ENCODE measurements at regions not wholly inside any gene's neighbourhood (a gene's known extent, or its start where the extent isn't known, plus 50 kb on each side); places are given as distances from the start of the nearest gene placed in this dataset.

DNA sequence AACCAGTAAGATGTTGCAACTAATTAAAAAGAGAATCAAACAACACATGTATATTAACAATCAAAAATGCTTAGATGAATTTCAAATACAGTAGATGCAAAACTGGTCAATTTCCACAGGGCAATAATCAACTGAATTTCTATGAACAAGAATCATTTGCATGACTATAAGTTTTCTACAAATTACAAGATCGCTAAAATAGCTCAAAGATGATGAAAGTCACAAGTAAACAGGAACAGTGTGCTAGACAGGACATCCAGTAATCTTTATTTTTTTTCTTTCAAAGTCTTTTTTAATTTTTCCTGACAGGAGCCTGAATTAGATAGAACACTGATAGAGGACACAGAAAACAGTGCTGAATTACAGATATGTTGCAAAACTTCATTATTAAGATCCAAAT is 608.2 kb upstream of the DAB2 start:
- in situ Hi-C loops (cut with HindIII; ENCODE audit: low sequenced_read_pairs), result no loop called here
- no peak for DNase-seq (ENCODE audit: low read depth)
- TF ChIP-seq, protein P1, sequence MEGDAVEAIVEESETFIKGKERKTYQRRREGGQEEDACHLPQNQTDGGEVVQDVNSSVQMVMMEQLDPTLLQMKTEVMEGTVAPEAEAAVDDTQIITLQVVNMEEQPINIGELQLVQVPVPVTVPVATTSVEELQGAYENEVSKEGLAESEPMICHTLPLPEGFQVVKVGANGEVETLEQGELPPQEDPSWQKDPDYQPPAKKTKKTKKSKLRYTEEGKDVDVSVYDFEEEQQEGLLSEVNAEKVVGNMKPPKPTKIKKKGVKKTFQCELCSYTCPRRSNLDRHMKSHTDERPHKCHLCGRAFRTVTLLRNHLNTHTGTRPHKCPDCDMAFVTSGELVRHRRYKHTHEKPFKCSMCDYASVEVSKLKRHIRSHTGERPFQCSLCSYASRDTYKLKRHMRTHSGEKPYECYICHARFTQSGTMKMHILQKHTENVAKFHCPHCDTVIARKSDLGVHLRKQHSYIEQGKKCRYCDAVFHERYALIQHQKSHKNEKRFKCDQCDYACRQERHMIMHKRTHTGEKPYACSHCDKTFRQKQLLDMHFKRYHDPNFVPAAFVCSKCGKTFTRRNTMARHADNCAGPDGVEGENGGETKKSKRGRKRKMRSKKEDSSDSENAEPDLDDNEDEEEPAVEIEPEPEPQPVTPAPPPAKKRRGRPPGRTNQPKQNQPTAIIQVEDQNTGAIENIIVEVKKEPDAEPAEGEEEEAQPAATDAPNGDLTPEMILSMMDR (IDR thresholded peaks at IDR 0.05; ENCODE audit: low read depth, low read length, missing control alignments), result no peak
- no peak overlapping the region for H3K4me3 ChIP-seq (ENCODE audit: low read depth, low read length)

DNA sequence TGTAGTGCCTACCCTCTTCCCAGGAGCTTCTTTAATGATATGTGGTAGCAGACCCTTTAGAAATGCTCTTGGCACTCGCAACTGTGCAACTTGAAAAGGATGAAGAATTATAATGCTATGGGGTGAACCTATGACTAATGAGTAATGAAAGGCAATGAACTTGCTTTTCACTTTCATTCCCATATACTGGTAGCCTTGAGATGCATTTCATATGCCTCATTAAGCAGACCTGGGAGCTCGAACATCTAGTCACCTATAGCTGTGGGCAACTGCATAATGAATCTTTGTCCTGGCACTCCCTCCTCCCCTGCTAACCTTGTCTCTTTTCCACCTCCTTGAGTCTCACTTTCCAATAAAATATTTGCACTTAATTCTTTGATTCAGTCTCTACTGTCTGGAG is 605.9 kb upstream of the DAB2 start:
- DNase-seq (ENCODE audit: low read depth), result no peak
- in situ Hi-C loops (cut with HindIII; ENCODE audit: low sequenced_read_pairs), result no loop called here

DNA sequence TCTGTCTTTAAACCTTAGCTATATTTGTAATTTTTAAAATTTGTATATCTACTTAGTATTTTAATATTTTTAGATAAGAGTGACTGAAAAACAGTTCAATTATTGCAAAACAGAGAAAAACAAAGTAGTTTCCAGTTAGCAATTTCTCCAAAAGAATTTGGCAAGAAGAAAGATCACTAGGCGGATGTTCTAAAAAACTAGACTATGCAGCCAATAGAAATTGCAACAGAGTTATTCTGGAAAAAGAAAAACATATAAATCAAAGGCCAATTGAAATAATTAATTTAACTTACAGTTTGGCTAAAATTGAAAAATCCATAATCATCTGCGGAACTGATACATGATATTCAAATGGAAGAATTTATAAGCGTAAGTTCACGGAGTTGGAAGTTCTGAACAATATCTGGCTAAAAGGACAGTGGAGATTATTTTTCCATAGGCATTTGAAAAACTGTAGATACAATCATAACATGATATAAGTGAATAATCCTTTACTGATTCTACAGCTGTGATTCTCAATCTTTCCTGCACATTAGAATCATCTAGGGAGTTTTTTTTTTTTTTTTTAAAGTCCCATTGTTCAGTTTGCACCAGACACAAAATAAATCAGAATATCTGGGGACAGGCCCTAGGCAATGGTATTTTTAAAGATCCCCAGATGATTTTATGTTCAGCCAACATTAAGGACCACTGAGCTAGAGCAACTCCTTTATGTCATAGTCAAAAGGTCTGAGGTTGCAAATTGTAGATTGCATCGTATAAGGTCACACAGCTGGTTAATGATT is 605.1 kb upstream of the DAB2 start:
- no peak for DNase-seq (ENCODE audit: low read depth)
- TF ChIP-seq, protein P1 (IDR thresholded peaks at IDR 0.05; ENCODE audit: low read depth, low read length, missing control alignments), result no peak
- no peak overlapping the region for H3K4me3 ChIP-seq (ENCODE audit: low read depth, low read length)
- in situ Hi-C loops (cut with HindIII; ENCODE audit: low sequenced_read_pairs), result no loop called here

More for the DNA sequence above, 605.9 kb upstream of the DAB2 start:
- no peak overlapping the region for H3K4me3 ChIP-seq (ENCODE audit: low read depth, low read length)
- TF ChIP-seq, protein P1 (IDR thresholded peaks at IDR 0.05; ENCODE audit: low read depth, low read length, missing control alignments), result no peak

DNA sequence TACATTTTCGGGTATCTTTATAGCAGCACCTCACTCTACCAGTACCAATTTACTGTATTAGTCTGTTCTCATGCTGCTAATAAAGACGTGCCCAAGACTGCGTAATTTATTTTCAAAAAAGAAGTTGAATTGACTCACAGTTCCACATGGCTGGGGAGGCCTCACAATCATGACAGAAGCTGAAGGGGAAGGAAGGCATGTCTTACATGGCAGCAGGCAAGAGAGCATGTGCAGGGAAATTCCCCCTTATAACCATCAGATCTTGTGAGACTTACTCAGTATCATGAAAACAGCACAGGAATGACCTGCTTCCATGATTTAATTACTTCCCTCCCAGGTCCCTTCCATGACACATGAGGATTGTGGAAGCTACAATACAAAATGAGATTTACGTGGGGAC is 602.6 kb upstream of the DAB2 start:
- no peak for DNase-seq (ENCODE audit: low read depth)
- in situ Hi-C loops (cut with HindIII; ENCODE audit: low sequenced_read_pairs), result no loop called here
- TF ChIP-seq, protein P1 (IDR thresholded peaks at IDR 0.05; ENCODE audit: low read depth, low read length, missing control alignments), result no peak

DNA sequence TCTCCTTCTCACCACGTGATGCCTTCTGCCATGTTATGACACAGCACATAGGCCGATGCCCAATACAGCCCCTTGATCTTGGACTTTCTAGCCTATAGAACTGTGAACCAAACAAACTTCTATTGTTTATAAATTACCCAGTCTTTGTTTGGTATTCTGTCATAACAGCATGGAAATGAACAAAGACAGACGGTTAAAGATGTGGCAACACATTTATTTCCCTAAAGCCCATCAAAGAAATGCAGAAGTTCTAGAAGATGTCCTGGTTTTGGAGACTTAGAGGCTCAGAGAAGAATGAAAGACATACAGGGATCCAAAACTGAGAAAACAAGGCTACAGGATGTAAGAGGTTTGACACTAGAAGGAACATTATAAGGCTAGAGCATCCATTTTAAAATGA is 600.8 kb upstream of the DAB2 start:
- TF ChIP-seq, protein P1 (IDR thresholded peaks at IDR 0.05; ENCODE audit: low read depth, low read length, missing control alignments), result no peak
- in situ Hi-C loops (cut with HindIII; ENCODE audit: low sequenced_read_pairs), result no loop called here
- H3K4me3 ChIP-seq (ENCODE audit: low read depth, low read length), result no peak overlapping the region
- no peak for DNase-seq (ENCODE audit: low read depth)

More for the DNA sequence above, 602.6 kb upstream of the DAB2 start:
- no peak overlapping the region for H3K4me3 ChIP-seq (ENCODE audit: low read depth, low read length)

DNA sequence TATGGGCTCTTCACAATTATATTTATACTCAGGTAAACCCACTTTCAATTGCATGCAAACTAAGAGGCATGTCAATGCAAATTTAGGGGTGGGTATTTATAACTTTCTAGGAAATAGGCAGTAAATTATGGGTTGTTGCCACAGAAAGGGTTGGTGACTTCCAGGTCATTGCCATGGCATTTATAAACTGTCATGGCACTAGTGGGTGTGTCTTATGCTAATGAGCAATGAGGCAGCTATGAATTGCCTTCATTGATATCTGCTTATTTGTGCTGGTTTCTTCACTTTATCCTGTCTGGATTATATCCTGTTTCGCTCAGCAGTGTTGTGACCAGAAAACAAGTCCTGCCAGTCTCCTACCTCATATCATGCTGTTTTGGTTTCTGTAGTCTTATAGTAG is 597.3 kb upstream of the DAB2 start:
- in situ Hi-C loops (cut with HindIII; ENCODE audit: low sequenced_read_pairs), result no loop called here
- no peak overlapping the region for H3K4me3 ChIP-seq (ENCODE audit: low read depth, low read length)
- TF ChIP-seq, protein P1 (IDR thresholded peaks at IDR 0.05; ENCODE audit: low read depth, low read length, missing control alignments), result no peak
- no peak for DNase-seq (ENCODE audit: low read depth)

Measured in astrocyte of the cerebellum (primary cell).